HepG2 (cell line): ENCODE measurements at regions not wholly inside any gene's neighbourhood (a gene's known extent, or its start where the extent isn't known, plus 50 kb on each side); places are given as distances from the start of the nearest gene placed in this dataset.

Experiments used
- AHDC1 ChIP-seq: sonication (generic); formaldehyde crosslinking; IDR thresholded peaks from 2 replicates; pipeline ENCODE4 v1.5.1; 2020; ENCODE audit warnings: mild to moderate bottlenecking, missing genetic modification reagents, borderline replicate concordance
- ATF2 ChIP-seq: sonication (generic); formaldehyde crosslinking; IDR thresholded peaks from 2 replicates; pipeline ENCODE4 v1.4.0; 2020; ENCODE audit warnings: missing genetic modification reagents
- HNRNPUL1 ChIP-seq: fragments of 200-400 bp; formaldehyde crosslinking; IDR thresholded peaks from 2 replicates; pipeline ENCODE4 v1.6.1; 2017; ENCODE audit warnings: low read depth, mild to moderate bottlenecking, low read length, moderate library complexity
- JUN ChIP-seq: sonication (generic); formaldehyde crosslinking; IDR thresholded peaks from 2 replicates; pipeline ENCODE4 v1.4.0; 2020; ENCODE audit warnings: mild to moderate bottlenecking, missing genetic modification reagents
- THAP7 ChIP-seq: sonication (generic); formaldehyde crosslinking; IDR thresholded peaks from 2 replicates; pipeline ENCODE4 v1.8.1; 2023; ENCODE audit warnings: mild to moderate bottlenecking, missing genetic modification reagents
- ZNF296 ChIP-seq: sonication (generic); formaldehyde crosslinking; conservative IDR thresholded peaks from 2 replicates; pipeline ENCODE4 v1.5.0; 2020; ENCODE audit warnings: mild to moderate bottlenecking, missing genetic modification reagents
- ZNF589 ChIP-seq: sonication (generic); formaldehyde crosslinking; conservative IDR thresholded peaks from 2 replicates; pipeline ENCODE4 v1.8.0; 2022; ENCODE audit warnings: mild to moderate bottlenecking, moderate library complexity, missing genetic modification reagents
- ZNF605 ChIP-seq: sonication (generic); formaldehyde crosslinking; IDR thresholded peaks from 2 replicates; pipeline ENCODE4 v1.8.0; 2022; ENCODE audit warnings: mild to moderate bottlenecking, missing genetic modification reagents
- ZNF839 ChIP-seq: sonication (generic); formaldehyde crosslinking; IDR thresholded peaks from 2 replicates; pipeline ENCODE4 v1.4.0; 2020; ENCODE audit warnings: missing genetic modification reagents, mild to moderate bottlenecking, borderline replicate concordance

- TF ChIP-seq AHDC1 (CRISPR knock-in tag) (no peak), ZNF839 (CRISPR knock-in tag) (no peak), ZNF605 (no peak), JUN (no peak), ZNF296 (CRISPR knock-in tag) (no peak), ATF2 (CRISPR knock-in tag) (no peak), HNRNPUL1 (no peak), THAP7 (CRISPR knock-in tag) (no peak), ZNF589 (CRISPR knock-in tag) (no peak)
These were observed 152.6 kb upstream of the SYT1 start (continued) for GRCh38 chr12:78711954-78712353.
